Subcutaneous abdominal adipose tissue (tissue), 5 donors: ENCODE measurements at regions not wholly inside any gene's neighbourhood (a gene's known extent, or its start where the extent isn't known, plus 50 kb on each side); places are given as distances from the start of the nearest gene placed in this dataset.
"Not testable (repeated sequence)": the region's sequence is repeated elsewhere in the genome, so short reads cannot be mapped to it uniquely, and the experiment has no call there.

Source experiments
- H3K27ac ChIP-seq: one replicate; pipeline ENCODE4 v1.7.0; 2013; ENCODE audit warnings: low read depth, mild to moderate bottlenecking, inconsistent platforms, low read length, moderate library complexity
- H3K27me3 ChIP-seq, 5 donors: one replicate each; pipeline ENCODE4 v1.7.0; 2013; ENCODE audit warnings: low read length in 5 of 5, inconsistent platforms in 1 of 5; ENCODE audit not compliant: control insufficient read depth in 5 of 5, insufficient read depth in 4 of 5
- H3K36me3 ChIP-seq, 5 donors: one replicate each; pipeline ENCODE4 v1.7.0; 2013; ENCODE audit warnings: low read length in 5 of 5; ENCODE audit not compliant: control insufficient read depth in 5 of 5, insufficient read depth in 5 of 5
- H3K4me1 ChIP-seq, 5 donors: one replicate each; pipeline ENCODE4 v1.7.0; 2013; ENCODE audit warnings: low read length in 5 of 5, mild to moderate bottlenecking in 3 of 5, moderate library complexity in 1 of 5; ENCODE audit not compliant: control insufficient read depth in 5 of 5, insufficient read depth in 5 of 5
- H3K4me3 ChIP-seq, 5 donors: one replicate each; pipeline ENCODE4 v1.7.0; 2013; ENCODE audit warnings: low read length in 5 of 5, low read depth in 1 of 5
- H3K9ac ChIP-seq, 5 donors: one replicate each; pipeline ENCODE4 v1.7.0; 2013; ENCODE audit warnings: low read length in 5 of 5, mild to moderate bottlenecking in 4 of 5, moderate library complexity in 3 of 5
- H3K9me3 ChIP-seq, 5 donors: one replicate each; pipeline ENCODE4 v1.7.0; 2013; ENCODE audit warnings: low read length in 5 of 5; ENCODE audit not compliant: control insufficient read depth in 5 of 5
- donor health status: healthy.
- donor health status: healthy.
- donor health status: healthy.
- donor health status: healthy.
- donor health status: healthy.

DNA sequence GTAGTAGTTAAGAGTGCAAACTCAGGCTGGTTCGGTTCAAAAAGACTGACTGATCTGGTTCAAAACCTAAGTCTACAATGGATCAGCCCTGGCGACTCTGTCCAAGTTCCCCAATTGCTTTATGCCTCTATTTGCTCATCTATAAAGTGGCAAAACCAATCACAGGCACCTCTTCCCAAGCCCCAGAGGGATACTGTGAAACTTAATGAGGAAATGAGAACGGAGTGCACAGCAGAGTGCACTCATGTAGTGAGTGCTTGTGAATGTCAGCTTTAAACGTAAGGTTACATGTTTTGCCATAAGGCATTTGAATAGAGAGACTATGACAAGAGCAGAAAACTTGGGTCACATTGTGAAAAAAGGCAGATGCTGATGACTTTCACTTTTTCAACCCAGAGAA lies 199.7 kb upstream of the KLF3 start:
- Histone ChIP-seq H3K4me3 (no peak overlapping the region), H3K36me3 (no peaks in the 10 kb centered on the region), H3K27me3 (no peaks in the 10 kb centered on the region), H3K27ac (no peak overlapping the region), H3K9ac (no peak overlapping the region), H3K4me1 (peaks cover 0 to 3% (median 0%) of the 10 kb centered on the region in 5 donors), H3K9me3 (peaks cover 4 to 11% (median 6%) of the 10 kb centered on the region in 5 donors)

GRCh38 chr4:38466401-38466800 lies 197.6 kb upstream of the KLF3 start:
- no peaks in the 10 kb centered on the region for H3K27me3 ChIP-seq
- no peak overlapping the region for H3K4me3 ChIP-seq
- no peaks in the 10 kb centered on the region for H3K36me3 ChIP-seq
- H3K4me1 ChIP-seq: peaks cover 0 to 3% (median 0%) of the 10 kb centered on the region in 5 donors
- H3K27ac ChIP-seq: no peak overlapping the region
- no peak overlapping the region for H3K9ac ChIP-seq
- peaks cover 4 to 11% (median 6%) of the 10 kb centered on the region in 5 donors for H3K9me3 ChIP-seq

DNA sequence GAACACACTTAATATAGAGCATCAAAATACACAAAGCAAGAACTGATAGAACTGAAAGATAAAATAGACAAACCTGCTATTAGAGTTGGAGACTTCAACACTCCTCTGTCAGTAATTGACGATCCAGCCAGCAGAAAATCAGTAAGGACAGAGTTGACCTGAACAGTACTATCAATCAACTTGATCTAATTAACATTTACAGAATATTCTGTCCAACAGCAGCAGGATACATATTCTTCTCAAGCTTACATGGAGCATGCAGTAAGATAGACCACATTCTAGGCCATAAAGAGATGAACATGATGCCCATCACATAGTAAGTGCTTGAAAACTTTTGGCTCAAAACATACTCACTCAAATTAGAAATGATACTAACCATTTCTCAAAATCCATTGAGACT lies 196.7 kb upstream of the KLF3 start:
- Histone ChIP-seq H3K4me1 (peaks cover 0 to 3% (median 0%) of the 10 kb centered on the region in 5 donors), H3K9ac (no peak overlapping the region), H3K27me3 (no peaks in the 10 kb centered on the region), H3K36me3 (no peaks in the 10 kb centered on the region), H3K4me3 (no peak overlapping the region), H3K9me3 (peaks cover 4 to 11% (median 6%) of the 10 kb centered on the region in 5 donors), H3K27ac (no peak overlapping the region)

- Histone ChIP-seq H3K4me3 (no peak overlapping the region), H3K27me3 (no peaks in the 10 kb centered on the region), H3K27ac (no peak overlapping the region), H3K9me3 (peaks cover 4 to 11% (median 6%) of the 10 kb centered on the region in 5 donors), H3K9ac (no peak overlapping the region), H3K36me3 (no peaks in the 10 kb centered on the region), H3K4me1 (peaks cover 0 to 3% (median 0%) of the 10 kb centered on the region in 5 donors)
Observed at GRCh38 chr4:38468339-38468866, 195.6 kb upstream of the KLF3 start.

DNA sequence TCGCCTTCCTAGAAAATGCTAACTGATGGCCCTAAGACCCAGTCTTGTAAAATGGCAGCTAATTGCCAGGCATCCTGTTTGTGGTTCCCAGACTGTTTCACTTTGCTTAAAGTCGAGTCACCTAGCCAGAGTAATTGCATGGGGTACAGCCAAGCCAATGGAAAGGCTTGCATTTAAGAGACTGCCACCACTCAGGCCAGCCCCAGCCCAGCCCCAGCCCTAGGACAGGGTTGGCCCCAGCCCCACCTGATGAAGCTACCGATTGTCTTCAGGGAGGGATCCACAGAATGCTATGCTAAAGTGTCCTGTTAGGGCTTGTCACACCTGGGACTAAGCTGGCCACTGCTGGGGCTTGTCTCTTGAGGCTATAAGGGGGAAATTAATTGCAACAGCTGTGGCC lies 194.6 kb upstream of the KLF3 start:
- no peak overlapping the region for H3K4me3 ChIP-seq
- peaks cover 4 to 11% (median 6%) of the 10 kb centered on the region in 5 donors for H3K9me3 ChIP-seq
- H3K4me1 ChIP-seq: peaks cover 0 to 2% (median 0%) of the 10 kb centered on the region in 5 donors
- H3K36me3 ChIP-seq: no peaks in the 10 kb centered on the region
- H3K27me3 ChIP-seq: no peaks in the 10 kb centered on the region
- H3K27ac ChIP-seq: no peak overlapping the region
- H3K9ac ChIP-seq: no peak overlapping the region

- Histone ChIP-seq H3K4me3 (no peak overlapping the region), H3K27me3 (no peaks in the 10 kb centered on the region), H3K27ac (no peak overlapping the region), H3K36me3 (no peaks in the 10 kb centered on the region), H3K9ac (no peak overlapping the region), H3K9me3 (peaks cover 4 to 11% (median 6%) of the 10 kb centered on the region in 5 donors), H3K4me1 (no peaks in the 10 kb centered on the region)
Observed at GRCh38 chr4:38470735-38471262, 193.2 kb upstream of the KLF3 start.

GRCh38 chr4:38482696-38483095 lies 181.3 kb upstream of the KLF3 start:
- H3K36me3 ChIP-seq: no peaks in the 10 kb centered on the region
- H3K9me3 ChIP-seq: no peaks in the 10 kb centered on the region
- H3K4me1 ChIP-seq: no peaks in the 10 kb centered on the region
- no peak overlapping the region for H3K27ac ChIP-seq
- H3K9ac ChIP-seq: no peak overlapping the region
- H3K4me3 ChIP-seq: no peak overlapping the region
- H3K27me3 ChIP-seq: no peaks in the 10 kb centered on the region

DNA sequence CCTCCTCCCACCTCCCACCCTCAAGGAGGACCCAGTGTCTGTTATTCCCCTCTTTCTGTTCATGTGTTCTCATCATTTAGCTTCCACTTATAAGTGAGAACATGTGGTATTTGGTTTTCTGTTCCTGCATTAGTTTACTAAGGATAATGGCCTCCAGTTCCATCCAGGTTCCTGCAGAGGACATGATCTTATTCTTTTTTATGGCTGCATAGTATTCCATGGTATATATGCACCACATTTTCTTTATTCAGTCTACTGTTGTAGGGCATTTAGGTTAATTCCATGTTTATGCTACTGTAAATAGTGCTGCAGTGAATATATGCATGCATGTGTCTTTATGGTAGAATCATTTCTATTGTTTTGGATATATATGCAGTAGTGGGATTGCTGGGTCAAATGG lies 180.4 kb upstream of the KLF3 start:
- H3K27ac ChIP-seq, H3K9ac ChIP-seq, H3K4me3 ChIP-seq, H3K36me3 ChIP-seq, H3K4me1 ChIP-seq, H3K9me3 ChIP-seq, H3K27me3 ChIP-seq: not testable (repeated sequence)

GRCh38 chr4:38489011-38489861 lies 174.8 kb upstream of the KLF3 start:
- H3K27ac ChIP-seq: no peak overlapping the region
- H3K4me1 ChIP-seq: peaks cover 2 to 12% (median 8%) of the 10 kb centered on the region in 5 donors
- no peak overlapping the region for H3K4me3 ChIP-seq
- no peaks in the 10 kb centered on the region for H3K36me3 ChIP-seq
- no peaks in the 10 kb centered on the region for H3K9me3 ChIP-seq
- H3K9ac ChIP-seq: no peak overlapping the region
- H3K27me3 ChIP-seq: no peaks in the 10 kb centered on the region

DNA sequence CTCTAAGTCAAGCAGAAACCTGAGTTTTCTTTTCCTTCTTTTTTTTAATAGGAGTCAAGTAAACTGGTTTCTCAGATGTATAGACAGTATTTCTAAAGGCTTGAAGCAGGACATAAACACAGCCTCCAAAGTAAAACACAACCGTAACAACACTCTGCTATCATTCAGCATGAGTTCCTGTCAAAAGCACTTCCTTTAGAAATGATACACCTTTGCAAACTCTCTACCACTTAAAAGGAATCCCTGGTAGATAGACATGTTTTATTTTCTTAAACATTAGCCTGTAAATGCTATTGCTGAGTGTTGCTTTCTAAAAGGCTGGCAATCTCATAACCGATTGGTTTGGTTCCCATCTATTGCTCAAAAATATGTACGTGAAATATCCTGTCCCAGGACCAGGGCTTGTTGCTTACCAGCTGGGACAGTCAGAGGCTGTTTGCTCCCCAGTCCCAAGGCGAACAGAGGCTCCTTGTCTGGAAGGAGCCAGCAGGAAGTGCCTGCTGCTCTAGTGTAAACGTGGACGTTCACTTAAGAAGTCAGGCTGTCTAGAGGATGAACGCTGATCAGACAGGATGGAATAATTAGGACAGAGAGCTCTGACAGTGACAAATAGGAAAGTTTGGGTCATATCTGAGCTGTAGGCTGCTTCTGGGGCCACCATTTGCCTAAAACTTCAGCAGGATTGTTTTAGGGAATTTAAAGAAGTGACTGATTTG lies 173.9 kb upstream of the KLF3 start:
- no peak overlapping the region for H3K27ac ChIP-seq
- H3K36me3 ChIP-seq: no peaks in the 10 kb centered on the region
- H3K9ac ChIP-seq: no peak overlapping the region
- no peaks in the 10 kb centered on the region for H3K27me3 ChIP-seq
- H3K4me3 ChIP-seq: no peak overlapping the region
- H3K4me1 ChIP-seq: peaks cover 2 to 12% (median 8%) of the 10 kb centered on the region in 5 donors
- no peaks in the 10 kb centered on the region for H3K9me3 ChIP-seq
